GM21381 (cell line): ENCODE measurements at regions not wholly inside any gene's neighbourhood (a gene's known extent, or its start where the extent isn't known, plus 50 kb on each side); places are given as distances from the start of the nearest gene placed in this dataset.
A peak's percentile ranks its signal among the peaks of the same experiment; 100 is the strongest.
"Not testable (repeated sequence)": the region's sequence is repeated elsewhere in the genome, so short reads cannot be mapped to it uniquely, and the experiment has no call there.

Experiments
- ATAC-seq: cut with Tn5 transposase; IDR thresholded peaks from one replicate; pipeline ENCODE4 v1.9.1; 2021; ENCODE audit warnings: mild to moderate bottlenecking, moderate library complexity; ENCODE audit not compliant: unreplicated experiment

GRCh38 chr21:22138297-22139016, 1140.2 kb downstream of the NCAM2 start:
- no peak for ATAC-seq

GRCh38 chr21:22145545-22145944, 1147.3 kb downstream of the NCAM2 start:
- ATAC-seq = no peak

GRCh38 chr21:22154579-22155274, 1156.5 kb downstream of the NCAM2 start:
- ATAC-seq = no peak

- no peak for ATAC-seq
Observed at GRCh38 chr21:22164912-22165311, 1166.7 kb downstream of the NCAM2 start.

- ATAC-seq = no peak
Observed at GRCh38 chr21:22174746-22175145, 1176.5 kb downstream of the NCAM2 start.

- no peak for ATAC-seq
Observed at GRCh38 chr21:22189278-22189677, 1191.1 kb downstream of the NCAM2 start.

- no peak for ATAC-seq
Observed at GRCh38 chr21:22191581-22191980, 1193.4 kb downstream of the NCAM2 start.

- ATAC-seq = no peak
Observed at GRCh38 chr21:22192766-22193165, 1194.6 kb downstream of the NCAM2 start.

- not testable (repeated sequence) for ATAC-seq
Observed at GRCh38 chr21:22194986-22195385, 1196.8 kb downstream of the NCAM2 start.

- ATAC-seq = no peak
Observed at GRCh38 chr21:22200378-22201092, 1202.3 kb downstream of the NCAM2 start.

GRCh38 chr21:22201126-22201525, 1202.9 kb downstream of the NCAM2 start:
- ATAC-seq = no peak

GRCh38 chr21:22201669-22202068, 1203.5 kb downstream of the NCAM2 start:
- no peak for ATAC-seq

- ATAC-seq = no peak
Observed at GRCh38 chr21:22209304-22209700, 1211.1 kb downstream of the NCAM2 start.

GRCh38 chr21:22211943-22212342, 1213.7 kb downstream of the NCAM2 start:
- ATAC-seq = no peak

GRCh38 chr21:22223385-22223784, 1225.2 kb downstream of the NCAM2 start:
- peak; percentile 93 for ATAC-seq

GRCh38 chr21:22224261-22224660, 1226.1 kb downstream of the NCAM2 start:
- ATAC-seq = no peak

- ATAC-seq = no peak
Observed at GRCh38 chr21:22225299-22225698, 1227.1 kb downstream of the NCAM2 start.

GRCh38 chr21:22231013-22231412, 1232.8 kb downstream of the NCAM2 start:
- no peak for ATAC-seq

- ATAC-seq = no peak
Observed at GRCh38 chr21:22235866-22236590, 1237.8 kb downstream of the NCAM2 start.

GRCh38 chr21:22244516-22244915, 1246.3 kb downstream of the NCAM2 start:
- ATAC-seq = no peak

- ATAC-seq = no peak
Observed at GRCh38 chr21:22250355-22250754, 1252.1 kb downstream of the NCAM2 start.
